Right lobe of liver (tissue), 6 donors: ENCODE measurements at regions not wholly inside any gene's neighbourhood (a gene's known extent, or its start where the extent isn't known, plus 50 kb on each side); places are given as distances from the start of the nearest gene placed in this dataset.
"Not testable (repeated sequence)": the region's sequence is repeated elsewhere in the genome, so short reads cannot be mapped to it uniquely, and the experiment has no call there.

Source experiments
- ATAC-seq, 4 donors: fragments of 200-7000 bp; cut with Tn5 transposase; one replicate each; pipeline ENCODE4 v1.9.1; 2020; ENCODE audit warnings: mild to moderate bottlenecking in 4 of 4, moderate library complexity in 4 of 4
- DNase-seq, 3 donors: peaks; one replicate each; pipeline ENCODE4 v3.0.0-alpha.2; 2020
- H3K27ac ChIP-seq, 3 donors: fragments of 200-600 bp; one replicate each; pipeline ENCODE4 v1.8.0; 2022
- H3K27me3 ChIP-seq, 2 donors: fragments of 200-600 bp; one replicate each; pipeline ENCODE4 v1.8.0; 2022
- H3K36me3 ChIP-seq, 4 donors: fragments of 200-600 bp; sonication (generic) in 1 of 4; one replicate each; pipeline versions ENCODE4 v1.5.1 to v1.8.0; 2017 to 2022; ENCODE audit warnings: control low read depth in 1 of 4
- H3K4me1 ChIP-seq, 4 donors: fragments of 200-600 bp; sonication (generic) in 1 of 4; one replicate each; pipeline versions ENCODE4 v1.5.1 to v1.8.0; 2017 to 2022; ENCODE audit warnings: control low read depth in 1 of 4
- H3K4me3 ChIP-seq, 3 donors: fragments of 200-600 bp; one replicate each; pipeline ENCODE4 v1.8.0; 2022
- H3K9me3 ChIP-seq, 4 donors: fragments of 200-600 bp; sonication (generic) in 1 of 4; one replicate each; pipeline versions ENCODE4 v1.5.1 to v1.8.0; 2017 to 2022; ENCODE audit warnings: control low read depth in 1 of 4
- CTCF ChIP-seq, 4 donors: fragments of 200-600 bp in 3 of 4; fragments of 450-650 bp in 1 of 4; IDR thresholded peaks; one replicate each; pipeline versions ENCODE4 v1.5.1 to v1.8.0; 2016 to 2022; ENCODE audit warnings: antibody characterized with exemption in 4 of 4, mild to moderate bottlenecking in 2 of 4
- POLR2A ChIP-seq: fragments of 450-650 bp; IDR thresholded peaks from one replicate; pipeline ENCODE4 v1.6.1; 2017; ENCODE audit warnings: antibody characterized with exemption, mild to moderate bottlenecking
- WGBS: methylation state at CpG from one replicate; pipeline ENCODE4 v1.1.6; 2018; ENCODE audit warnings: low coverage, low lambda C conversion rate; ENCODE audit not compliant: insufficient coverage; ENCODE audit errors: missing lambda C conversion rate; 5-methylcytosine and 5-hydroxymethylcytosine counted together
- intact Hi-C, 2 donors: fragments of 100-400 bp; cut with DNase I; formaldehyde crosslinking; loops; one replicate each; pipeline versions ENCODE4 v1.11.2 to v1.14.1; 2022
- donor health status: DM: no; HTN: yes; CAD: no.
- donor health status: DM: no; HTN: no; CAD: no.
- donor health status: DM: no; HTN: no; CAD: no.
- donor health status: DM: no; HTN: yes; CAD: no.
- donor health status: DM: no; HTN: yes; CAD: no.

- H3K27me3 ChIP-seq: no peaks in the 10 kb centered on the region
- DNase-seq: no peak
- H3K4me3 ChIP-seq: no peak overlapping the region
- 21% methylated on average over 1 of the region's 1 CpG for WGBS
- intact Hi-C loops: no loop called here
- ATAC-seq: no peak
- H3K9me3 ChIP-seq: no peaks in the 10 kb centered on the region
- H3K4me1 ChIP-seq: no peaks in the 10 kb centered on the region
- no peak overlapping the region for H3K27ac ChIP-seq
- no peaks in the 10 kb centered on the region for H3K36me3 ChIP-seq
- no peak for TF ChIP-seq POLR2A
- no peak for TF ChIP-seq CTCF (IDR thresholded peaks at IDR 0.05)
Observed at GRCh38 chr14:39505812-39506211, 73.6 kb upstream of the FBXO33 start.

- Histone ChIP-seq H3K9me3 (no peaks in the 10 kb centered on the region), H3K4me1 (no peaks in the 10 kb centered on the region), H3K27me3 (no peaks in the 10 kb centered on the region), H3K27ac (no peak overlapping the region), H3K4me3 (no peak overlapping the region), H3K36me3 (no peaks in the 10 kb centered on the region)
- DNase-seq (no peak), ATAC-seq (no peak)
- intact Hi-C loops: no loop called here
- WGBS: 54% methylated on average over 1 of the region's 1 CpG
- no peak for TF ChIP-seq POLR2A
- TF ChIP-seq CTCF (IDR thresholded peaks at IDR 0.05): no peak
Observed at GRCh38 chr14:39500253-39500652, 68.0 kb upstream of the FBXO33 start.

DNA sequence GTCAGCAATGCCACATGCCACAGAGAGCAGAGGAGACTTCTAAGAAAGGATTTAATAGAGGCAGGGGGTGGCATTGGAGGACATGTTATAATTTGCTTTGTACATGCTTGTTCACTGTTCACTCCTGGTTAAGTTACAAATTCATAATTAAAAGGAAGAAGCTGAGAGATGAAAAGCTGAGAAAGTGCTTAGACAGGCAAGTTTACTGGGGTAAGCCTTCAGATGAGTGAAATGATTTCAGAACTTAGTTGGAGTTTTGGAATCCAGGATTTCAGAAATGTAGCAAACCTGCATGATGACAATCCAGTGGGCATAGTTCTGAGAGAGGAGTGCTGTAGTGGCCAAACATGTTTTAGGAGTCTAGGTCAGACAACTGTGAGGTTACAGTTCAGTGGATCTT, 67.3 kb upstream of the FBXO33 start:
- ATAC-seq (no peak), DNase-seq (no peak)
- intact Hi-C loops: no loop called here
- Histone ChIP-seq H3K27me3 (no peaks in the 10 kb centered on the region), H3K36me3 (no peaks in the 10 kb centered on the region), H3K4me3 (no peak overlapping the region), H3K9me3 (no peaks in the 10 kb centered on the region), H3K27ac (no peak overlapping the region), H3K4me1 (no peaks in the 10 kb centered on the region)
- no peak for TF ChIP-seq CTCF (IDR thresholded peaks at IDR 0.05)

DNA sequence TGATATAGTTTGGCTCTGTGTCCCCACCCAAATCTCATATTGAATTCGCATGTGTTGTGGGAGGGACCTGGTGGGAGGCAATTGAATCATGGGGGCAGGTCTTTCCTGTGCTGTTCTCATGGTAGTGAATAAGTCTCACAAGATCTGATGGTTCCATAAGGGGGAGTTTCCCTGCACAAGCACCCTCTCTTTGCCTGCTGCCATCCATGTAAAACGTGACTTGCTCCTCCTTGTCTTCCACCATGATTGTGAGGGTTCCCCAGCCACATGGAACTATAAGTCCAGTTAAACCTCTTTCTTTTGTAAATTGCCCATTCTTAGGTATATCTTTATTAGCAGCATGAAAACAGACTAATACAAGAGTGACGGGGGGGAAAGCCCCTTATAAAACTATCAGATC, 65.4 kb upstream of the FBXO33 start:
- H3K4me1 ChIP-seq, H3K4me3 ChIP-seq, DNase-seq, intact Hi-C loops, H3K27me3 ChIP-seq, H3K9me3 ChIP-seq, H3K36me3 ChIP-seq, H3K27ac ChIP-seq, ATAC-seq: not testable (repeated sequence)
- WGBS: 64% methylated on average over 3 of the region's 3 CpGs

GRCh38 chr14:39492267-39492666, 60.0 kb upstream of the FBXO33 start:
- Histone ChIP-seq H3K4me1 (no peaks in the 10 kb centered on the region), H3K4me3 (no peak overlapping the region), H3K27me3 (no peaks in the 10 kb centered on the region), H3K27ac (no peak overlapping the region), H3K9me3 (no peaks in the 10 kb centered on the region), H3K36me3 (no peaks in the 10 kb centered on the region)
- ATAC-seq (no peak), DNase-seq (no peak)
- intact Hi-C loops: no loop called here
- TF ChIP-seq POLR2A (no peak), CTCF (IDR thresholded peaks at IDR 0.05) (no peak)
- WGBS: 70% methylated on average over 2 of the region's 2 CpGs
